GM12865 (cell line): ENCODE measurements at regions not wholly inside any gene's neighbourhood (a gene's known extent, or its start where the extent isn't known, plus 50 kb on each side); places are given as distances from the start of the nearest gene placed in this dataset.

Experiments used
- DNase-seq: peaks from one replicate; pipeline ENCODE4 v3.0.0; 2010; ENCODE audit warnings: low read depth
- H3K4me3 ChIP-seq: 2 replicates; pipeline ENCODE4 v1.5.1; 2011; ENCODE audit warnings: mild to moderate bottlenecking, low read depth, low read length, control low read depth
- CTCF ChIP-seq: IDR thresholded peaks from 2 replicates; pipeline ENCODE4 v1.5.1; 2011; ENCODE audit warnings: low read length, control low read depth, low read depth, inconsistent platforms; ENCODE audit not compliant: insufficient read depth; ENCODE audit errors: missing control alignments

GRCh38 chr16:8200839-8201238 lies 389.5 kb downstream of the TMEM114 start:
- H3K4me3 ChIP-seq: no peak overlapping the region
- DNase-seq: no peak
- no peak for TF ChIP-seq CTCF

- DNase-seq: no peak
- no peak overlapping the region for H3K4me3 ChIP-seq
- no peak for TF ChIP-seq CTCF
Observed at GRCh38 chr16:8199390-8199789, 390.9 kb downstream of the TMEM114 start.

- no peak for DNase-seq
- TF ChIP-seq CTCF: peak; percentile 34
- H3K4me3 ChIP-seq: no peak overlapping the region
Observed at GRCh38 chr16:8194794-8195193, 395.5 kb downstream of the TMEM114 start.

GRCh38 chr16:8188841-8189240 lies 401.5 kb downstream of the TMEM114 start:
- TF ChIP-seq CTCF: no peak
- H3K4me3 ChIP-seq: no peak overlapping the region
- DNase-seq: no peak

- H3K4me3 ChIP-seq: no peak overlapping the region
- no peak for DNase-seq
- TF ChIP-seq CTCF: no peak
Observed at GRCh38 chr16:8187782-8188372, 402.4 kb downstream of the TMEM114 start.

GRCh38 chr16:8184854-8185253 lies 405.5 kb downstream of the TMEM114 start:
- no peak for TF ChIP-seq CTCF
- no peak overlapping the region for H3K4me3 ChIP-seq
- no peak for DNase-seq
